ENCODE measurements at regions not wholly inside any gene's neighbourhood (a gene's known extent, or its start where the extent isn't known, plus 50 kb on each side); places are given as distances from the start of the nearest gene placed in this dataset.

DNA sequence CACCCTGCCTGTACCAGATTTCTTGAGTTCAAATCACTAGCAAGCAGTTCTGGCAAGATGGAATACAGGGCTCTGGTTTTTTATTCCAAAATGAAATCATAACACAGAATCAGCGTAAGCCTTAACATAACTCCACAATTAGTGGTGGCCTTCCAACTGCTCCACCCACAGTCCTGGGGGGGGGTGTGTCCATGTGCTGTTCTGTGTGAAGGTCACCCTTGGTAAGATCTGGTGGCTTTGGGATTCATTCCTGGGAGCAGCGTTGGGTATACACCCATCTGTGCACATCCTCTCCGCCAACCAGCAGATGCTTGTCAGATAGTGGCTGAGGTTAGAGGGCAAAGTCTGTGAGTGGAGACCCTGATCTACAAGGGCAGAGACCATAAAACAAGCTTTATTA, 49.9 kb upstream of the CD83 start:
- ChIA-PET POLR2A (interaction anchor here (0.6 to 1.2 kb wide), 6 partner anchors 15 to 55 kb away, joined by 3 to 7 read pairs (median 5); no protein-coding TSS in a partner anchor), CTCF (interaction anchor here (0.5 to 13.2 kb wide), 32 partner anchors 10 to 1359 kb away, joined by 3 to 230 read pairs (median 9); partner anchors contain the start of genes CD83, MCUR1 and RNF182)
- TF ChIP-seq EZH2 (IDR thresholded peaks at IDR 0.05; ENCODE audit: borderline replicate concordance, insufficient read depth, low read depth, low read length, poor library complexity, severe bottlenecking): no peak
- no peak for TF ChIP-seq CTCF (IDR thresholded peaks at IDR 0.05)
- no peaks in the 10 kb centered on the region for H3K36me3 ChIP-seq (replicated peaks in 1 of 2; ENCODE audit: control extremely low read depth in 1 of 2, control insufficient read depth in 1 of 2, extremely low read depth in 1 of 2, insufficient read depth in 2 of 2, low read length in 1 of 2)
- Mint-ChIP-seq H3K27me3 (no peaks in the 10 kb centered on the region), H3K4me3 (no peak overlapping the region), H3K4me1 (peaks cover 24% of the 10 kb centered on the region), H3K27ac (peak overlapping the region; percentile 8), H3K9me3 (ENCODE audit: insufficient read depth) (peaks cover under 1% of the 10 kb centered on the region)
- no peaks in the 10 kb centered on the region for H4K20me1 ChIP-seq (ENCODE audit: control insufficient read depth, insufficient read depth, low read length, poor library complexity, severe bottlenecking)
- intact Hi-C loops (cut with micrococcal nuclease): loop anchor here (1.0 to 10.0 kb wide), 8 partner anchors 8 to 1557 kb away; partner anchors contain the start of gene MCUR1
- no peak overlapping the region for H3K9ac ChIP-seq (ENCODE audit: low read length)
- H3K27ac ChIP-seq (ENCODE audit: low read length in 2 of 2): no peak overlapping the region
- no peak overlapping the region for H3K4me3 ChIP-seq (ENCODE audit: control extremely low read depth in 1 of 5, extremely low read depth in 1 of 5, insufficient read depth in 1 of 5, low read depth in 2 of 5, low read length in 4 of 5)
- no peak for ATAC-seq (ENCODE audit: low read depth)
- peak overlapping the region; percentile 16 for H2AFZ ChIP-seq (ENCODE audit: insufficient read depth, low read depth, low read length, poor library complexity, severe bottlenecking)
- no peak for DNase-seq
- H3K4me2 ChIP-seq (replicated peaks; ENCODE audit: low read depth, low read length, poor library complexity, severe bottlenecking): no peak overlapping the region
- peaks cover 9% of the 10 kb centered on the region for H3K79me2 ChIP-seq (ENCODE audit: control insufficient read depth, insufficient read depth, low read length)
- no peaks in the 10 kb centered on the region for H3K27me3 ChIP-seq (replicated peaks in 1 of 4; ENCODE audit: control extremely low read depth in 1 of 4, control insufficient read depth in 3 of 4, insufficient read depth in 4 of 4, low read length in 3 of 4)
- H3K9me3 ChIP-seq (ENCODE audit: control extremely low read depth in 1 of 3, control insufficient read depth in 2 of 3, insufficient read depth in 1 of 3, low read length in 2 of 3): peaks cover 0 to 2% (median 0%) of the 10 kb centered on the region in 3 donors
- peaks cover 7 to 9% of the 10 kb centered on the region in 2 donors for H3K4me1 ChIP-seq (ENCODE audit: control insufficient read depth in 2 of 2, insufficient read depth in 2 of 2, low read length in 2 of 2)
- no CpG with 5 or more reads among the region's 3 CpGs for WGBS (ENCODE audit: insufficient coverage)

Measured in B cell (primary cell).